ENCODE measurements at regions not wholly inside any gene's neighbourhood (a gene's known extent, or its start where the extent isn't known, plus 50 kb on each side); places are given as distances from the start of the nearest gene placed in this dataset.

- TF ChIP-seq CTCF (IDR thresholded peaks at IDR 0.05; ENCODE audit: low read depth, low read length) (no peak), EZH2phosphoT487 (IDR thresholded peaks at IDR 0.05; ENCODE audit: low read depth) (no peak)
These were observed 162.3 kb upstream of the TSC22D1 start for GRCh38 chr13:44738463-44738862.
